Epidermal melanocyte (primary cell): ENCODE measurements at regions not wholly inside any gene's neighbourhood (a gene's known extent, or its start where the extent isn't known, plus 50 kb on each side); places are given as distances from the start of the nearest gene placed in this dataset.

Experiments used
- DNase-seq: peaks from one replicate; pipeline ENCODE4 v3.0.0; 2011; ENCODE audit warnings: low spot score; ENCODE audit not compliant: insufficient read length

DNA sequence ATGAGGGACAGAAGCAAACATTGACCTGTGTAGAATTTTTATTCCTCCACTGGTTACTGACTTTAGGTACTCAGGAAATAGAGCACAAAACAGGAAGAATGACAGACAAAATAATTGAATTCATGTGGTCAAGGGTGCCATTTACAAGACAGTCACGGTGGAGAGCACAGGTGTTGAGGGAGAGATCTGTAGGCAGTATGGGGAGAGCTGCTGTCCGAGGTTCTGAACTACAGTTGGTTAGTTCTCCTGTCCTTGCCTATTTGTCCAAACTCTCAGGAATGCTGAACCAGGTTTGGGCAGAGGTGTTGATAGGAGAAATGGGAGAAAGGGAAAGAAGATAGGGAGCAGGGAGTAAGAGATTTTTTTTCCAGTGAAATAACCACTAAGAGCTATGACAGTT, 178.5 kb upstream of the ZBTB20 start:
- no peak for DNase-seq

DNA sequence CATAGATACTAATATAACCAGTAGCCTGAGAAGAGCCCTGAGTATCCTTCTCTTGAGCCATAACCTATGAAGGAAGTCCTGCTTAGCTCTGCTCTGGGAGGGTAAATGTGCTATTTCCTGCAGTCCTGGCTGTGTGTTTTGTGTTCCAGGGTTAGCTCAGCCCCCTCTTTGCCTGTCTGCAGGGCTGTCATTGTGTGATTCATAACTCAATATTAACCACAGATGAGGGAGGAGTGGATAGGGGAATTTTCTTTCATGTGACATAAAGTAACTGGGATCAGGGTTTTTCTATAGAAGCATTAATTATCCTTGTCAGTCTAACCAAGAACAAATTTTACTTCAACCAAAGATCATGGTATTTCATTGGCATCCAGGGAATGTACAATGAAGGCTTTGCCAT, 183.3 kb upstream of the ZBTB20 start:
- DNase-seq, result no peak

DNA sequence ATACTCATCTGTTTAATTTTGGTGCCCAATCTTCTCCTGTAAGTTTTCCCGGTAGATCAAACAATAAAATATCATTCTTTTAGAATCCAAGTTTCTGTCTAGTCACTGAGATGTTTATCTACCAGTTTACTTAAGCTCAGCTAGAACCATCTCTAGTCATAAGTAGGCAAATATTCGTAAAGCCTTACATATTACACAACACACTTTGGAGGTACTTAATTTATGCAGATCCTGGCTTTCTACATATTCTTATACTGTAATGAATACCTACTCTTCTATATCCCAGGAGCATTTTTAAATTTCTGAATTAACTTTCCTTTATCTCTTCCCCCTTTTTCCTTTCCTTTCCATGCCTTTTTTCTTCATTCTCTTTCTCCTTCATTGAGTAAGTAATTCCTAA, 185.9 kb upstream of the ZBTB20 start:
- DNase-seq, result no peak

DNA sequence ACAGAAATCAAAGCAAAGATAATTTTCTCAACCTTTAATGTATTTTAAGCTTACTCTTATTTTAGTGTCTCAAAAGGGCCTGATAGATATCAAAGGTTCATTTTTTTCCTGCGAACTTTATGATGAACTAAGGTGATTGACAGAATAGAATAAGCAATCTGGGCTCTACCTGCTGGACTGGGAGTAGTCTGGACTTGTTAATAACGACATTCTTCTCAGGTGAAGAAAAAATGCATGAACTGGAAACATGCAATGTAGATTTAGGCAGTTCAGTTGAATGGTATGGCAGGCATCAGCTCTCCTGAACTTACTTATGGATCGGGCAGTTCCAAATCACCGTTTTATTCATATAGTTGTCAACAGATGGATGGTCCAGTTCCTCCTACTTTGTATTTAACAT, 189.7 kb upstream of the ZBTB20 start:
- no peak for DNase-seq

DNA sequence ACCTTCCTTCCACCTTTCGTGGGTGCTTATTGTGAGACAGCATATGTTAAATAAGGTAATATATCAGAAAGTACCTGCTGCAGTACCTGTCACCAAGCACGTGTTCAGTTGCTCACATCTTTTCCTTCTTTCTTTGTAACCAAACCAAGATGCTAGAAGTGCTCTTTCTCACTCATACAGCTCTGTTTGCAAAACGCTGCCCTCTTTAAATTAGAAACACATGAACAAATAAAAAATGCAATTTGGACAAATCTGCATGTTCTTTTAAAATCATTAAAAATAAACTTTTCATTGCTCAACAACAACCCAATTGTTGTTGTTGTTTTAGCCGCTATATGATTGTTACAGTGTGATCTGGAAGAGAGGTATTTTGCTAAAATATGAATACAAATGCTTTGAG, 193.5 kb upstream of the ZBTB20 start:
- no peak for DNase-seq

DNA sequence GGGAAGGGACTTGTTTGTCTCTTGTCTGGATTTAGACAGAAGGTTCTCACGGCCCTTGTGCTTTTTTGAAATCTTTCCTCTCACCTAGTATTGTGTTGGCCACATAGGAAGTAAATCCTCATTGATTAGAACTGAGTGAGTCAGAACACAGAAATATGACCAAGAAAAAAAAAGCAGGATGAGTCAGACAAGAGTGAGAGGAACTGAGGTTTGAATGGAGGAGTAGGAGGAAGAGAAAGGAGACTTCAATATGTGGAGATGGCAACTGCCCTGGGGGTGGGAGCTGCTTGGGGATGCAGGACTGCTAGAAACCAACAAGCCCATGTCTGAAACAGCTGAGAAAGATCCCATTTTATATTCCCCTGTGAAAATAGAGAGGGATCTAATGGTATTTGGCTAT, 194.1 kb upstream of the ZBTB20 start:
- no peak for DNase-seq

DNA sequence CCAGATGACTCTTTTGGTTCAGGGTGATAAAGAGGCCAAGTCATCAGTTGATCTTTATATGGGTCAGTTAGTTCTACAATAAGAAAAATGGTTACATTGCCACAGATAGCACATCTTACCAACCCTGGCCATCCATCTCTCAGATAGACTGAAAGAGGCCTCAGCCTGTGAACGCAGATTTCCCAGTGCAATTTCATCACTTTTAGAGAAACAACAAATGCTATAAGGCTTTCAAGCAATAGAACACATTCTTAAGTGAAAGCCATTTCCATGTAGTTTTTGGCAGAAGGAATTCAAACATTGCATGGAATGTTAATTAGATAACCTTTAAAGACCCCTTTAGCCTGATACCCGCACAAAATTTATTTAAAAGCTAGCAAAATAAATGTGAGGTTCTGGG, 200.6 kb upstream of the ZBTB20 start:
- DNase-seq, result no peak

DNA sequence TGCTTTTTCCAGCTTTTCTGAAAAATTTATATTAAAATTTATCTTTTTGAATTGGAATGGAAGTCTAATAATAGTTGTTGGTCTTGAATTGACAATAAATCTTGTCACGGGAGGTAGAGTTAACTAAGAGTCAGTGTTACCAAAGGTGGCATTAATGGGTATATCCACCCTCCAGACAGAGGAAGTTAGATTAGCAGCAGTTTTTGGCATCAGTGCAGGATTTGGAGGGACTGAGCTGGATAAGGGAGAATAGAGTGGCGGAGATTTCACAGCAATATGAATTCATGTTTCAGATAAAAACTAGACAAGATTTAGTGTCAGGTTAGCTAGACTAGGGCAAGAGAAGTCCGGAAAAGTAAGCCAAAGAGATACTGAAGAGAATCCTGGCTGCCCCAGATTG, 201.3 kb upstream of the ZBTB20 start:
- no peak for DNase-seq

DNA sequence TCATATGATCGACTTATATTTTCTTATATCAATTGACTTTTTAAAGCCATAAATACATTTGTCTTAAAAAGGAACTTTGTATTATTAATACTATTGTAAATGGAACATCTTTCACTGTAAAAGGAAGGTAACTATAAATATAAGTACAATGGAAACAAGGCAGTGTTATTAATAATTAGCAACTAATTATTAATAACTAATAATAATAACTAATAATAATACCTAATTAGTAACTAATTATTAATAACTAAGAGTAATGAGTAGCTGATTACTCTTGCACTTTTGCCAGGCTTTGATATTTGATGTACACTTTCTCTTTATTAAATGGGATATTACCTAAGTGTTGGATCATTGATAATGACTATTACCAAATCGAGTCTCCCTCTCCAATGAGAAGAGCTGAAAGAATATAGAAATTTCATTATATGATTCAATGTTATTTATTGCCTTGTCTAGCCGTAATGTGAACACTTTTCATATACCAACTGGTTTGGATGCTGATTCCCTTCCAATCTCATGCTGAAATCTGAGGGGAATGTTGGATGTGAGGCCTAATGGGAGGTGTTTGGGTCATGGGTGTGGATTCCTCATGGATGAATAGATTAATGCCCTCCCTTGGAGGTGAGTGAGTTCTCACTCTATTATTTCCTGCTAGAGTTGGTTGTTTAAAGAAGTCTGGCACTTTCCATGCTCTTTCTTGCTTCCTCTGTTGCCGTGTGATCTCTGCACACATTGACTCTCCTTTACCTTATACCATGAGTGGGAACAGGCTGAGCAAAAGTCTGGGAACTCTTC, 202.1 kb upstream of the ZBTB20 start:
- DNase-seq, result no peak

DNA sequence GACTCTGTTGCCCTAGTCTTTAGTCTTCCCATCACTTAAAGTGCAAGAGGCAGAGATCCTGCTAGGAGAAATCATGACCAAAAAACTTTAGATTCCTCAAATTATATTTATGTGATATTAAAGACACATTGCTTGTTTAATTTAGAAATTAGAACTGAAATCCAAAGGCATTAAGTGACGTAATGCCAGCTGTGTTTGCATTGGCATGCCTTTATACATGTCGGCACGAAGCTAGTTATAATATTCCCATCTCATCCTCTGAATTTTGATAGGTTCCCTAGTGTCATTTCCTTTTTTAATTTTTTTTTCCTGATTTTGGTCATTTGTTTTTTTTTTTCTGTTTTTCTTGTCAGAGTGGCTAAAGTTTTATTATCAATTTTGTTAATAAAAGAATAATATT, 203.5 kb upstream of the ZBTB20 start:
- DNase-seq, result no peak

DNA sequence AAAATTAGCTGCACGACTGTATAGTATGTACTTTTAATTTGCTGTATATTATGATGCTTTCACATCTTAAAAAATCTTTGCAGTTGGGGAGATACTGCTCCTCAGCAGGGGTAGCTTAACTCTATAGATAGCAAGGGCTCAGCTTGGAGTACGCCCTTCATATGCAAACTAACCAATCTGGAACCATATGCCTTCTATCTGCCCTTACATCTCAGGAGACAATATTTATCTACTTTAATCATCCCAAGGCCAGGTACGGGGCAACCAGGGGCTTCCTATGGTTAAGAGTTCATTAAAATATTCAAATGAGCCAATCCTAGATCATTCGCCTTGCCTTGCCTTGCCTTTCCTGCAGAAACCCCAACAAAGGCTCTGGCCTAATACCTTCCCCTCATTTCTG, 204.1 kb upstream of the ZBTB20 start:
- no peak for DNase-seq

DNA sequence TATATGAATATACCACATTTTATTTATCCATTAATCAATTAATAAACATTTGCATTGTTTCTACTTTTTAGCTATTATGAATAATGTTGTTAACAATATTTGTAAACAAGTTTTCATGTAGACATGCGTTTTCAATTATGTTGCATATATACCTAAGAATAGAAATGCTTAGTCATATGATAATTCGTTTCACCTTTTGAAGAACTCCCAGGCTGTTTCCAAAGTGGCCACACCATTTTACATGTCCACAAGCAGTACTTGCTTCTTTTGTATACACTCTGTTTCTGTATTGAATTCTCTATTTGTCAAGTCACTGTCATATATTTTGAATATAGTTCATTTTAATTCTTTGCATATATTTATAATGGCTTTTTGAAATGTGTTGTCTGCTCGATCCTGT, 206.9 kb upstream of the ZBTB20 start:
- no peak for DNase-seq

DNA sequence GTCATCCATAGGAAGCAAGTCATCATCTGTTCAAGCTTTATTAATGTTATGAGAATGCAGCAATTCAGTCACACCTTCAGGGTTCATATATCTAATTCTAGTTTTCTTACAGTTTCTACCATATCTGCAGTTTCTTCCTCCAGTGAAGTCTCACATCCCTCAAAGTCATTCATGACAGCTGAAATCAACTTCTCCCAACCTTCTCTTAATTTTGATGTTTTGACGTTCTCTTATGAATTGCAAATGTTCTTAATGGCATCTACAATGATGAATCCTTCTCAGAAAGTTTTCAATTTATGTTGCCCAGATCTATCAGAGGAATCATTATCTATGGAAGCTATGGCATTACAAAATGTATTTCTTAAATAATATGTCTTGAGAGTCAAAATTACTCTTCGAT, 210.4 kb upstream of the ZBTB20 start:
- no peak for DNase-seq

DNA sequence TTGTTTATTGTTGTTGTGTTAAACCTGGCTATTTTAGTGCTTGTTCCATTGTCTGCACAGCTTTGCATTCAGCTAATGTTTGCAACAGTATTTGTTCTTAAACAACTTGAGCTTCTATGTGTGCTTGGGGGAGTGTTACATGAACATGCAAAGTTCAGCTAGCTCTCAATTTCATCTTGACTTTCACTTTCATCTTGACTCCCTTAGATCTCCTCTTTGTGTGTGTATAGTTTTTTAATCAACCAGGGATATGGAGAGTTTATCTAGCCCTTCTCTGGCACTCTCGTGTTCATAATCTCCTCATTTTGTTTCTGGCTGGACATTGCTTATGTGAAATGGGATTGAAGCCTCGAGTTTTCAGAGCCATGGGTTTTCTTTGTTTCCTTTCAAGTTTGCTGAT, 212.4 kb upstream of the ZBTB20 start:
- DNase-seq, result no peak

DNA sequence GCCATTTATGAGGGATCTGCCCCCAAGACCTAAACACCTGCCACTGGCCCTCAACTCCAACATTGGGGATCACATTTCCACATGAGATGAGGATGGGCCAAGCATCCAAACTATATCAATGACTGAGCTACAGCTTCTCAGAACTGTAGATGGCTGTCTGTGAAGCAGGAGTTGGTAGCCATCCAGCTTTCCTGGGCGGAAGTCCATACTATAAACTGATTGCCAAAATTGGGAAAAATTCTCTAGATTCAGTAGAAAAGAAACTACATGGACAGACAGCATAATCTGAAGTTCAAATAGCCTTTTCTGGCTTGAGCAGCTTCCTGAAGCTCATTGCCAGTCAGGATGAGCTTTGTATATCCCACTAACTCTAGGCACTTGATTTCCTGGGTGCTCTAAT, 214.7 kb upstream of the ZBTB20 start:
- no peak for DNase-seq

DNA sequence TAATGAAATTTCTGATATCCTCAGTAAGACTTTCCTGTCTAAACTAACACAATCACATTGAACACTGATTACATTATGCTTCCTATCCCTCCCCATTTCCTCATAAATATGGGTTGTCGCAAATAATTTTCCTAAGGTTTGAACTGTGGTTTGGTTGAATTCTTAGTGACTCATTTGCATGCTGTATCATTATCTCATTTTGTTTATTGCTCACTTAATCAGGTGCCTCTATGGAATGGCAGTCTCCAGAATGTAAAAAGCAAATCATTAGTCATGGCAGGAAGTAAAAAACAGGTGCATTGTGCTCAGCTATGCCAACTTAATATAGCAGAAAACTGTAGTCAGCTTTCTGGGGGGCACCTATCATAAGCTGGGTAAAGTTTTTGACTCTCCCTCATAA, 216.0 kb upstream of the ZBTB20 start:
- DNase-seq, result no peak

DNA sequence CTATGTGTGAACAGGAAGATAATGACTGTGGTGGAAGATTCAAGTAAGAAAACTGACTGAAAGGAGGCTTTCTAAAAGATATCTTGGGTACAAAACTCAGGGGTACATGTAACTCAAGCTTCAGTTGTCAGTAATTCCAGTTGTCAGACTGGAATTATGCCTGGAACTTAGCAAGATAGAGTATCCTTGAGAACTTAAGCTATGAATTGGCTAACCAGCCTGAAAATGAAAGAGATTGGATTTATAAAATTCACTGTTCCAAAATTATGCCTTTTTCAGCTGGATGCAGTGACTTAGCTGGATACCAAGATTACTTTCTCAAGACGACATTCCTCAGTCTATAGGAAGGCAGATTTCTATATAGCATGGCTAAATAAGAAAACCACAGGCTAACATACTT, 221.9 kb upstream of the ZBTB20 start:
- no peak for DNase-seq

DNA sequence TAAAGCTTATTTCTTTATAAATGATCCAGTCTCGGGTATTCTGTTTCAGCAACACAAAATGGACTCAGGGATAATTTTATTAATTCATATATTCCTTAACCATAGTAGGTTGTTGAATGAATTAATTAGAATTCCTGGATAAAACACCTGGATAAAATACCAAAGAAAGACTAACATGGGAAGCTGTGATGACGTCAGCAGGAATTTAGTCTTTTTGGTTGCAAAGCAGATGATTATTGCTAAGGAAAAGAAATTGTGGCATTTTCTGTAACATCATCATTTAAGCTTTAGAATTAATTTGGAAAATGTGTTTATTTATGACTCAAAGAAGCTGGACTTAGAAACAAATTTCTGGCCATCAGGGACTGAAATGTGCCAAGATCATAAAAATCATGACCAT, 228.3 kb upstream of the ZBTB20 start:
- DNase-seq, result no peak

DNA sequence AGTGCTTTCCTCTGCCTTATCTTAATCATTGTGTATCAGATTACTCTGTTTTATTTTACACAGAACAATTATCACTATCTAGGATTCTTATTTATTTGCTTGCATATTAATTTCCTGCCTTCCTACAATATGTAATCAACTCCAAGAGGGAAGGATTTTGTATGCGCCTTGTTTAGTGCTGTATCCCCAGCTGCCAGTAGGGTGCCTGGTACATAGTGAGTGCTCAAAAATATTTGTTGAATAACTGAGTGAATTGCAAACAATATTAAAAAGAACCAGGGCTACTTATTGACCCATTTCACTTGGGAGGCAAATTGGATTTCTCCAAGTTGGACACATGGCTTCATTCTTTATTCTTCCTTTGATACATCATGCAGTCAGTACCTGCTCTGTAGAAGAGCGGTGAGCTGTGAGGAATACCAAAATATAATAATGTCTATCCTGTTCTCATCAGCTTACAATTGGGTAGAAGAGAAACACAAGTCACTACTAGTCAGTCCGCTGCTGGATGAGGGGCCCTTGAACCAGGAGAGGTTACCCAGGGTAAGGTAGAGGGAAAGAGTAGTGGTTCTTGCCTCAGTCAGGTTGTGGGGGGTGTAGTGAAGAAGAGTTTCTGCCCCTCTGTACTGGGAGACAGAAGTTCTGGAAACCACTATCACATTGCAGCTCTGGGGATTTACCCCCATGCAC, 233.9 kb upstream of the ZBTB20 start:
- no peak for DNase-seq

DNA sequence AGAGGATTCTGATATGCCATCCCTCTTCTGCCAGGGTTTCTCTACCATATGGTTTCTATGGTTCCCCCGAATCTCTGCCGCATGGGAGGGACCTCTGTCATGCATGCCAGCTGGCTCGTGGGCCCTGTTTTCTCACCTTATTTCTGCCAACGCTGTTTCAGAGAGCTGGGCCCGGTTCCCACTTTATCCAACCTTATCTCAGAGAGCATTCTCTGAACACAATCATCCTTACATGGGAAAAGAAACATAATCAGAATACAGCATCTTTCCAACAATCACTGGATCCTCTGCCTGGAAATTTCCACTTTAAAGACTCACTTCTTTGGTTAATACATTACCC, 234.5 kb upstream of the ZBTB20 start:
- no peak for DNase-seq

DNA sequence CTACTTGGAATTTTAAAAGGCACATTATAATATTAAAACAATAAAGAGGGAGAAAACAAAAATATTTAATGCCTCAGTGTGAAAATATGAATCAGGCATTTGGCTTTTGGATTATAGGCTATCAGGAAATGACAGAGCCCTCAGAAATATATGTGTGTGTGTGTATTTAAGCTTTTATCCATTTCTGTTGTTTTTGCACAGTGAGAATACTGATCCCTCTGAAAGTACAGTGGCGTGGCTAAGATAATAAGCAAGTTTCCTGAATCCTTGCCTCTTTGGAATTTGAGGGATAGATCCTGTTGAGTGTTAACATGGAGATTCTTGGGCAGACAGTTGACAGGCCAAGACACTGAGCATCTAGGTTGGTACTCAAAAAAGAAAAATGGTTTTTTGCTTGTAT, 234.8 kb upstream of the ZBTB20 start:
- DNase-seq, result no peak

DNA sequence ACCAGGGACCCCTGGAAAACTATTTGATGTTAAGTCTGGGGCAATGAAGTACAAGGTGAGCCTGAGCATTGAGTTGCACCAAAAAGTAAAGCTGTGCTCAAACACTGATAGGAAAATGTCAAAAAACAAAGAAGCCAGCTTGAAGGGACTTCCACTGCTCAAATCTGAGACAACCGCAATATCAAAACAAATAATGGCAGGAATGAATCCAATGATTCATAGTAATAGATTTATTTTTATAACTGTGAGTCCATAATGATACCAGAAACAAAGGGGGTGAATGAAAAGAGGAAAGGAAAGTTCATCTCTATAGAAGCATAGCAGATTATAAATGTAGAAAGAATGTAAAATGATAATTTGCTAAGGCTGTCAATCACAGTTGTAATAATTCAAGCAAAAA, 237.3 kb upstream of the ZBTB20 start:
- no peak for DNase-seq
